KMS-11 (cell line): ENCODE measurements at regions not wholly inside any gene's neighbourhood (a gene's known extent, or its start where the extent isn't known, plus 50 kb on each side); places are given as distances from the start of the nearest gene placed in this dataset.

Experiments used
- H2AFZ ChIP-seq: fragments of 200-600 bp; sonication (generic); 2 replicates; pipeline ENCODE4 v1.6.1; 2016; ENCODE audit warnings: antibody characterized with exemption, mixed run types, low read depth
- H3K27ac ChIP-seq: fragments of 200-600 bp; sonication (generic); 2 replicates; pipeline ENCODE4 v1.6.1; 2016; ENCODE audit warnings: mild to moderate bottlenecking, mixed run types
- H3K27me3 ChIP-seq: fragments of 200-600 bp; sonication (generic); 2 replicates; pipeline ENCODE4 v1.6.1; 2017; ENCODE audit warnings: mild to moderate bottlenecking, low read depth, mixed run types, moderate library complexity; ENCODE audit not compliant: insufficient read depth
- H3K36me3 ChIP-seq: fragments of 200-600 bp; sonication (generic); 2 replicates; pipeline ENCODE4 v1.6.1; 2017; ENCODE audit warnings: mild to moderate bottlenecking, mixed run types; ENCODE audit not compliant: insufficient read depth
- H3K4me1 ChIP-seq: fragments of 200-600 bp; sonication (generic); 2 replicates; pipeline ENCODE4 v1.6.1; 2016; ENCODE audit warnings: mild to moderate bottlenecking, low read depth, mixed run types; ENCODE audit not compliant: poor library complexity, severe bottlenecking
- H3K4me2 ChIP-seq: fragments of 200-600 bp; sonication (generic); 2 replicates; pipeline ENCODE4 v1.7.0; 2016; ENCODE audit warnings: mild to moderate bottlenecking, mixed run types
- H3K4me3 ChIP-seq: fragments of 200-600 bp; sonication (generic); IDR thresholded peaks from 2 replicates; pipeline ENCODE4 v1.6.1; 2017; ENCODE audit warnings: low read depth, low read length, mixed read lengths; ENCODE audit not compliant: insufficient read depth
- H3K79me2 ChIP-seq: fragments of 200-600 bp; sonication (generic); 2 replicates; pipeline ENCODE4 v1.6.1; 2016; ENCODE audit warnings: low read depth, mixed run types; ENCODE audit not compliant: insufficient read depth
- H3K9ac ChIP-seq: fragments of 200-600 bp; sonication (generic); 2 replicates; pipeline ENCODE4 v1.6.1; 2016; ENCODE audit warnings: mild to moderate bottlenecking, mixed run types
- H4K20me1 ChIP-seq: fragments of 200-600 bp; sonication (generic); 2 replicates; pipeline ENCODE4 v1.6.1; 2016; ENCODE audit warnings: mild to moderate bottlenecking, mixed run types; ENCODE audit not compliant: insufficient read depth
- TF ChIP-seq, protein P1 (sequence below): fragments of 200-600 bp; sonication (generic); conservative IDR thresholded peaks from 2 replicates; pipeline ENCODE4 v1.6.1; 2017; ENCODE audit warnings: low read depth, mild to moderate bottlenecking, antibody characterized with exemption, low read length, moderate library complexity, mixed read lengths

DNA sequence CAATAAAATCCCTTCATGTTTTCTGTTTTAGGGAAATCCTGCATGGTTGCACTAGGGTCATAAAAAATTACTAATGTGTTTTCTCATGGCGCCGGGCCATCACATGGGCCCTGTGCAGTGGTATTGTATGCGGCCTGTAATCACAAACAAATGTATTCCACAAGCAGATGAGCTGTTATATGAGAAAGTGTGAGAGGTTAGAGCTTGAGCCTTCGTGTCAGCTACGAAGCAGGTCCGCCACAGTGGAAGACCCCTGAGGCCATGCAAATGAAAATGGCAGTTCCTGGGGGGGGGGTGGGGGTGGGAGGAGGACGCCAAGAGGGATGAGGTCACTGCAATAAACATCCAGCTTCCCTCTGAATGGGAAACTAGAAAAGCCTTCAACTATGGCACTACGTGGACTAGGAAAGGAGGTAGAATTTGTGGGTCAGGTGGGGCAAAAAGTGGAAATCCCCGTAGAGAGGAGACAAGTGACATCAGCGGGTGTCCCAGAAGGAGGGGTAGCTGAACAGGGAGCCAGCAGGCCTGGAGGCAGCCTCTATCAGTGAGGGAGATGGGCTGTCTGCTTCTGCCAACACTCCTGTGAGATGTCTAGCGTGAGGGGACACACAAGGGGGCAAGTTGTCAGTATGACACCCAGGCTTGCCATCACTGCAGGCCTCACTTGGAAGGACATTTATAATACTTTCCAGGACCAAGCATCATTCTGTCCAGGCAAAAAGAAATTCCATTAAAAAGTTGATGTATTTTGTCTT lies 130.3 kb upstream of the CTAGE1 start:
- H2AFZ ChIP-seq = no peak overlapping the region
- H3K9ac ChIP-seq = no peak overlapping the region
- no peak overlapping the region for H3K27ac ChIP-seq
- no peaks in the 10 kb centered on the region; the same call in 1 of the 2 replicates for H3K36me3 ChIP-seq
- H4K20me1 ChIP-seq = no peaks in the 10 kb centered on the region
- H3K4me3 ChIP-seq = no peak overlapping the region
- H3K4me1 ChIP-seq = no peaks in the 10 kb centered on the region
- TF ChIP-seq, protein P1, sequence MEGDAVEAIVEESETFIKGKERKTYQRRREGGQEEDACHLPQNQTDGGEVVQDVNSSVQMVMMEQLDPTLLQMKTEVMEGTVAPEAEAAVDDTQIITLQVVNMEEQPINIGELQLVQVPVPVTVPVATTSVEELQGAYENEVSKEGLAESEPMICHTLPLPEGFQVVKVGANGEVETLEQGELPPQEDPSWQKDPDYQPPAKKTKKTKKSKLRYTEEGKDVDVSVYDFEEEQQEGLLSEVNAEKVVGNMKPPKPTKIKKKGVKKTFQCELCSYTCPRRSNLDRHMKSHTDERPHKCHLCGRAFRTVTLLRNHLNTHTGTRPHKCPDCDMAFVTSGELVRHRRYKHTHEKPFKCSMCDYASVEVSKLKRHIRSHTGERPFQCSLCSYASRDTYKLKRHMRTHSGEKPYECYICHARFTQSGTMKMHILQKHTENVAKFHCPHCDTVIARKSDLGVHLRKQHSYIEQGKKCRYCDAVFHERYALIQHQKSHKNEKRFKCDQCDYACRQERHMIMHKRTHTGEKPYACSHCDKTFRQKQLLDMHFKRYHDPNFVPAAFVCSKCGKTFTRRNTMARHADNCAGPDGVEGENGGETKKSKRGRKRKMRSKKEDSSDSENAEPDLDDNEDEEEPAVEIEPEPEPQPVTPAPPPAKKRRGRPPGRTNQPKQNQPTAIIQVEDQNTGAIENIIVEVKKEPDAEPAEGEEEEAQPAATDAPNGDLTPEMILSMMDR = no peak
- H3K79me2 ChIP-seq = no peaks in the 10 kb centered on the region
- no peaks in the 10 kb centered on the region for H3K27me3 ChIP-seq
- no peak overlapping the region for H3K4me2 ChIP-seq

DNA sequence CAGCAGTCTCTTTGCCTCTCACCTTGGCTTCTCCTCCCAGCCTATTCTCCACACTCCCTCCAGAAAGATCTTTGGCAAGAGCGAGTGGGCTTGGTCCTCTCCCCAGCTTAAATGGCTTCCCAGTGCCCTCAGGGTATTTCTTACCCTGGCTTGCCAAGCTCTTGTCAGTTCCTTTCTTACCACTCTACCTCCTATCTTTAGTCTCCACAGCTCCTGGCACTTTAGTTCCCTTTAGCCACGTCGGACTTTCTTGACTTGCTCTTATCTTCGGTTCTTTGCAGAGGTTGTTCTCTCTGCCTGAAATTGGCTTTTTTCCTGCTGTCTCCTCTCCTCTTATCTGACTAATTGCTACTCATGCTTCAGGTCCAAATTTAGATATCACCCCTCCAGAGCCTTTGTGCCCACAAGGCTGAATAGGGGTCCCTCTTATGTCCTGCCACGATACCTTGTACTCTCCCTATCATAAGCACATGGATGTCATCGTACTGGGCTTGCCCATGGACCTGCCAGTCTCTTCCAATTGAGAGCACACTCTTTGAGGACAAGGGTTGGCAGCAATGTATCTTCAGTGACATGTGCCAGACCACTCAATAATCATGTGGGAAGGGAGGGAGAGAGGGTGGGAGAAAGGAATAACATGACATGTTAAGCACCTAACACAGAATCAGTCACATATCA lies 131.7 kb upstream of the CTAGE1 start:
- Histone ChIP-seq H2AFZ (no peak overlapping the region), H3K79me2 (no peaks in the 10 kb centered on the region), H3K4me2 (no peak overlapping the region), H3K9ac (no peak overlapping the region), H3K27me3 (no peaks in the 10 kb centered on the region), H3K27ac (no peak overlapping the region), H4K20me1 (no peaks in the 10 kb centered on the region), H3K36me3 (no peaks in the 10 kb centered on the region; the same call in 1 of the 2 replicates), H3K4me3 (no peak overlapping the region), H3K4me1 (no peaks in the 10 kb centered on the region)
- TF ChIP-seq, protein P1 = no peak

DNA sequence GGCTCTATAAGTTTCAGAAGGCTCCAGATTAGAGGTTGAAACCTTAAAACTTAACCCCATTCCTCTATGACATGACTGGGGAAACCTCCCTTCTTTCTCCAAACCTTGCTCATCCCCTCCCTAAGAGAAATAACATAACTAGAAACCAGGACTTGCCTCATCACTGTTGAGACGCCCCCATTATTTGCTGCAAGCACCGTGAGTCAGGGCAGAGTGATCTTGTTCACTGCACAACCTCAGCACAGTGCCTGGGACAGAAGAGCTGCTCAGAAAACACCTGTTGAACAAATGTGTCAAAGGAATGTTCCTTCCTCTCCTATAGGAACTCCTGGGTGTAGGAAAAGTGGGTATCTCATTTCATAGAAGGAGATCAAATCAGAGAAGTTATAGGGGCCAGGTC lies 132.7 kb upstream of the CTAGE1 start:
- H3K4me3 ChIP-seq = no peak overlapping the region
- H4K20me1 ChIP-seq = no peaks in the 10 kb centered on the region
- no peak overlapping the region for H3K27ac ChIP-seq
- no peaks in the 10 kb centered on the region for H3K79me2 ChIP-seq
- no peak overlapping the region for H3K9ac ChIP-seq
- H2AFZ ChIP-seq = no peak overlapping the region
- no peaks in the 10 kb centered on the region for H3K4me1 ChIP-seq
- no peaks in the 10 kb centered on the region for H3K27me3 ChIP-seq
- TF ChIP-seq, protein P1 = no peak
- no peaks in the 10 kb centered on the region; the same call in 1 of the 2 replicates for H3K36me3 ChIP-seq
- H3K4me2 ChIP-seq = no peak overlapping the region

DNA sequence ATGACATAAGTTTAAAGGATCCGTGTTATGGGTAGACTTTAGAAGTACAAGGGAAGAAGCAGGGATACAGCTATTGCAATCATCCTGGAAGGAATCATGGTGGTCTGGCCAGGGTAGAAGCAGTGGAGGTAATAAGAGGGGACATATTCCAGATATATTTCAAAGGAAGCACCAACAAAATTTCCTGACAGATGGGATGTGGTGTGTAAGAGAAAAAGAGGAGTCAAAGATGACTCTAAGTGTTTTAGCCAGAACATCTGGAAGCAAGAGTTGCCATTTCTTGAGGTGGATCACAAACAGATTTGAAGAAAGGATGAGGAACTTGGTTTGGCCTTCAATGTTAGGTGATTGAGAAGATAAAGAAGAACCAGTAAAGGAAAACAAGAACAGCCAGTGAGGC lies 133.1 kb upstream of the CTAGE1 start:
- no peak overlapping the region for H3K4me2 ChIP-seq
- H3K4me3 ChIP-seq = no peak overlapping the region
- no peak overlapping the region for H2AFZ ChIP-seq
- no peak overlapping the region for H3K9ac ChIP-seq
- H4K20me1 ChIP-seq = no peaks in the 10 kb centered on the region
- no peaks in the 10 kb centered on the region for H3K79me2 ChIP-seq
- TF ChIP-seq, protein P1 = no peak
- H3K27ac ChIP-seq = no peak overlapping the region
- no peaks in the 10 kb centered on the region for H3K27me3 ChIP-seq
- H3K36me3 ChIP-seq = no peaks in the 10 kb centered on the region; the same call in 1 of the 2 replicates
- H3K4me1 ChIP-seq = no peaks in the 10 kb centered on the region
